CD4-positive, alpha-beta T cell treated with Interferon gamma for 1 hour (primary cell): ENCODE measurements at regions not wholly inside any gene's neighbourhood (a gene's known extent, or its start where the extent isn't known, plus 50 kb on each side); places are given as distances from the start of the nearest gene placed in this dataset.

Experiments used
- DNase-seq: peaks from one replicate; pipeline ENCODE4 v3.0.0-alpha.2; 2020

DNA sequence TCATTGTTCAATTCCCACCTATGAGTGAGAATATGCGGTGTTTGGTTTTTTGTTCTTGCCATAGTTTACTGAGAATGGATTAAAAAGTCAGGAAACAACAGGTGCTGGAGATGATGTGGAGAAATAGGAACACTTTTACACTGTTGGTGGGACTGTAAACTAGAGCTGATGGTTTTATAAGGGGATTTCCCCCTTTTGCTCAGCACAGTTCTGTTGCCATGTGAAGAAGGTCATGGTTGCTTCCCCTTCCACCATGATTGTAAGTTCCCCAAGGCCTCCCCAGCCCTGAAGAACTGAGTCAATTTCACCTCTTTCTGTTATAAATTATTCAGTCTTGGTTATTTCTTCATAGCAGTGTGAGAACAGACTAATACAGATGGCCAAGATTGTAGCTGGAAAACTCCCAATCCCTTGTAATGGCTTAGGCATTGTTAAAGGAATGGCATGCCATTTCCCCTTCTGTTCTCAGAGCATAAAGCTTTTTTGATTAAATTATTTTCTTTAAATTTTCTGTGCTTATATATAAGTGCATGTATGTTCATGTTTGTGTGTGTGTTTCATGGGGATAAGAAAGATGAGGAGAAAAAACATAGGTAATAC is 144.8 kb downstream of the BACH1 start:
- no peak for DNase-seq

DNA sequence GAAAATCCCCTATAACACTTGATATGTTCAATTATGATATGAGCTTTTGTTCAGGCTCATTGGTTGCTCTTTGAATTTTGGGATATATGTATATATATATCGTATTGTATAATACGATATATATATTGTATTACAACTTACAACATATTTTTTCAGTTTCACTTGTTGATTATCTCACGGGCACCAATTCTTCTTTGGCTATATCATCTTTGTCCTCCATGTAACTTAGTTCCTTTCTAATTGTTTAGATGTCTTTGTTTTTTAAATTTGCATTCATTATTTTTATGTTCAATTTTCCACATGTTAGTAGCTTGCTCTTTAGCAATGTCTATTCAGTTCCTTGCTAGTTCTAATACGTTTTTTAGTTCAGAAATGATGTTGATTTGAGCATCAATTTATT is 150.0 kb downstream of the BACH1 start:
- no peak for DNase-seq

DNA sequence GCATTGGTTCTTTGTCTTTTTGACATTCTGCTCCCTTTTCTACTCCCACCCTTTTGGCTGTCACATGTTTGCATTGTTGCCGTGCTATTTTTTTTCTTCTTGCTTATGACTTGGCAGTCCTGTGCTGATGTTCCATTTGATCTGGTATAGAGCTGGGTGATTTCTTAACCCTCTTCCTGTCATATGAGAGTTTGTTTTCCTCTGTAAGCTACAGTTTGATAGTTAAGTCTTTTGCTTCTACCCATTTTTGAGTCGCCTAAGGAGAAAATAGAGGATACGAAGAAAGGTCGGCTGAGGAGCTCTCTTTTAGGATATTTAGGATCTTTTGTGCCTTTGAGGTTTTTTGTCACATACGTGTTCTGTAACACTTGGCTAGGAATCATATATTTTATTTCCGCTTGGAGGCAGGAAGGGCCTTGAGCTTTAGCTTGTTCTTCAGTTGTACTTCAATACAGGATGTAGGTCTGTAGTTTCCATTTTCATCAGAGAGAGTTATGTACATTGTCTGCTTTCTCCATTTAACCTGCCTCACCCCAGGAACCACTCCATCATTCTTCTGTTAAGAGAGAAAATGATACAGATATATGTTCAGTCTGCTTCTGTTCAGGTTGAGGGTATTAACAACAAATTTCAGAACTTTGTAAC is 150.7 kb downstream of the BACH1 start:
- no peak for DNase-seq

DNA sequence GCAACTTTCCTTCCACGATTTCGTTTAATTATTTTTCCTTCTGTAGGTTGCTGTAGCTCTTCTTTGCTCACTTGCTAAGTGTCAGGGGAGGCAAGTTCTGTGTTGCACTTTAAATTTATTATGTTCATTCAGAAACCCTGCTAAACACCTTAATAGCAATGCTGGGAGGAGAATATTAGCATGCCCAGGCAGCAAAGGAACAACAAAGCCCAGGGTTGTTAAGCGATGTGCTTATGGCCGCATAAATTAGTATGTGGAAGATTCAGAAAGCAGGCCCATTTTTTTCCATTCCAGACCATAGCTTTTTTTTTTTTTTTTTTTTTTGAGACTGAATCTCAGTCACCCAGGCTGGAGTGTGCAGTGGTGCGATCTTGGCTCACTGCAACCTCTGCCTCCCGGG is 151.3 kb downstream of the BACH1 start:
- DNase-seq: no peak

DNA sequence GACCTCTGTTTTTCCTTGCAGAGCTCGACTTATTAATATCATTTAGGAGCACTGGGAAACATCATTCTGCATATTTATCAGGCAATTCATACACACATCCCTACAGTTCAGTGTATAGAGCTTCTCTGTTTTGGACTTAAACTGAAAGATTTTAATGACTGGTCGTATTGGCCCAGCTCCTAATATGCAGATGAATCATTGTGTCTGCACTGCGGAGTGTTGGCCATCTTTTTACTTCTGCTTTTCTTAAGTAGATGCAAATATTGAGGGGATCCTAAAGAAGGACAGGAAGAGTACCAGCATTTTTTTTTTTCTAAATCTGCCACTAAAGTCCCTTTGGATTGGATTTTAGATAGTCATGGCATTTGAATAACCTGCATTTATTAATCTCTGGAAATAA is 154.8 kb downstream of the BACH1 start:
- no peak for DNase-seq

DNA sequence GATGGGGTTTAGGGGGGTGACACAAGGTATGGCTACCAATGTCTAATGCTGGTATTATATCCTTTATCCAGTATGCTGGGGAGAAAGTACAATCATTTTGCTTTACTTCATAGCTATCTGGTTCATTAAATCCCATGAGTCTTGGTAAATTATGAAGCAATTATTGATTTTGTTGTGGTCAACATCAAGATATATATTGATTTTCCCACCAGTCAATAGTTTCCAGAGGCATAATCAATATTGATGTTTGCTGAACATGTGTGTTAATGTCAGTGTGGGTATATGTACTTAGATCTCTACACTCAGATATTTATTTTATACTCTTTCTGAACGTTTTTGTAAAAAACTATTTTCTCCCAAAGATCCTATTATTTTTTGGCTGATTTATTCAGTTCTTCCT is 155.5 kb downstream of the BACH1 start:
- DNase-seq: no peak

DNA sequence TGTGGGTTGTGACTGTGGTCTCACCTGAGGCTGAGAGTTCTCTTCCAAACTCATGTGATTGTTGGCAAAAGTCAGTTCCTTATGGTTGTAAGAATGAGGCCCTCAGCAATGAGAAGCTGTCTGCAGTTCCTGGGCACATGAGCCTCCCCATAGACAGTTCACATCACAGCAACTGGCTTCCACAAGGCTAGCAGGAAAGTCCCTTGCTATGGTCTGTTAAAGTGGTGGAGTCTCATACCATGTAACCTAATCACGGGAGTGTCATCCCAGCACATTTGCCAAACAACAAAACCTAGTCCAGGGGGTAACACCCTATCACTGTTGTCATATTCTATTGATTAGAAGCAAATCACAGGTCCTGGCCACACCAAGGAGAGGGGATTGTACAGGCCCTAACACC is 163.8 kb downstream of the BACH1 start:
- DNase-seq: no peak

DNA sequence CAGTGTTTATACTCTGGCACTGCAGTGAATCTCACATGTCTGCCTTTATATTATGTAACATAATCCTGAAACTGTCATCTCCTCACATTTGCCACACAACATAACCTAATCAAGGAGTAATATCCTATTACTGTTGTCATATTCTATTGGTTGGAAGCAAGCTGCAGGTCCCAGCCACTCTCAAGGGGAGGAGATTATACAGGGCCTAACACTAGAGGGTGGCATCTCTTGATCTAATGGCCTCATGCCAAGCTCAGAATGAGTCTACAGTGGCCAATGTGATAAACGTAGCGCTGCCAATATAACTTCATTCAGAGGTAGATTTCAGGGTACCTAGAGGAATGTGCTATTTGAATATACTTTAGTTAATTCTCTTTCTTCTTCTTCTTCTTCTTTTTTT is 166.8 kb downstream of the BACH1 start:
- DNase-seq: no peak

DNA sequence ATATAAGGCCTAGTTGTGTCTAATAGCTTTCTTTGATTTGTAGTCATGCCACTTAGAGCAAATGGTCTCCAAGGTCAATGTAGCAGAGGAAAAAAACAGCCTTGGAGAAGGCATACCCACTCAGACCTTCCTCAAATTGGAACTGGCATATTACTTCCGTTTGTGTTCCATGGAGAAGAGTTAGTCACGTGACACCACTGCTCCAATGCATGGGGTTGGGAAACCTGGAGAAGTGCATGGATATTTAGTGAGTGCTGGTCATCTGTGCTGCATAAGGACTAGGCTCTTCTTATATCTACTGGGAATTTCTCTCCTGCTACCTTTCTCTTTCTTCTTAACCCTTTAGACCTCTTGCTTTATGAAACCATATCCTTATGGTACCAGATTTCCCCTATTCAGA is 167.8 kb downstream of the BACH1 start:
- no peak for DNase-seq

DNA sequence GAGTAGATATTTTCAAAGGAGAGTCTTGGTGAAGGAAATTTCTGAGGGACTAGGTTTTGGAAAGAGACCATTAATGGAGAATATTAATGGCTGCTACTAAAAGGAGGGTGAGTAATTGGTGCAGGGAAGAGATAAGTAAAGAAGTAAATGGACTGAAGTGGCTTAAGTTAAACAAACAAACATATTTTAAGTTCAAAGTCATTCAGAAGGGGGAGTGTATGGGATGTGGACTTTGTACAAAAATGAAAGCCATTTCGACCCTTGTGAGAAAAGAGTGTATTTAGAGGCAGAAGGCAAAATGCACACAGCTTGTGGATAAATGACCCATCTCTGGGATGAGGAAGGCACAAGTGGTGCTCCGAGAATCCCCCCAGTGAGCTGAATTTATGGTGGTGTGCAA is 171.7 kb downstream of the BACH1 start:
- no peak for DNase-seq

DNA sequence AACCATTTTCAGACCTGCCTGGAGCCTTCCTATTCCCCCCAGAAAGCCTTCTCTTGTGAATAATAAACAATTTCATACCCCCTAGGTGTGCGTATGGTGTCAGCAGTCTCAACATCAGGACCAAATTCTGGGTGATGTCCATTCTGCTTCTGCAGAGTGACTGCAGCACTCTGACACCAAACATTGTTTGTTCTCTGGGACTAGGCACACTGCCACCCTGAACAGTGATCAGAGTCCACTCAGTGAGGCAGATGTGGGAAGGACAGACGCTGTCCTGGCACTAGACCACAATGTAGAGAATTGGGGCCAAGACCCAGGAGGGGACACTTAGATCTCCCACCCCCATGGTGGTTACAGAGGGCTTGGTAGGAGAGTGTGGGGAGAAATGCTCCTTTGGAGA is 175.1 kb downstream of the BACH1 start:
- DNase-seq: no peak

DNA sequence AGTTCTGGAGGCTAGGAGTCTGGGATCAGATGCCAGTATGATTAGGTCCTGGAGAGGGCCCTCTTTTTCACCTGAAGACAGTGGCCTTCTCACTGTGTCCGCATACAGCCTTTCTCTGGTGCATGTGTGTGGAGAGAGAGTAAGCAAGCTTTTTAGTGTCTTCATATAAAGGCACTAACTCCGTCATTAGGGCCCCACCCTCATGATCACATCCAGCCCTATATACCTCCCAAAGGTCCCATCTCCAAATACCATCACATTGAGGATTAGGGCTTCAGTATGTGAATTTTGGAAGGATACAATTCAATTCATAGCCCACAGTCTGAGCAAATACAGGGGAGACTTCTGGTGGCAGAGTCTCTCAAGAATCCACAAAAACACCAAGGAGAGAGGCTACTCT is 176.6 kb downstream of the BACH1 start:
- no peak for DNase-seq

DNA sequence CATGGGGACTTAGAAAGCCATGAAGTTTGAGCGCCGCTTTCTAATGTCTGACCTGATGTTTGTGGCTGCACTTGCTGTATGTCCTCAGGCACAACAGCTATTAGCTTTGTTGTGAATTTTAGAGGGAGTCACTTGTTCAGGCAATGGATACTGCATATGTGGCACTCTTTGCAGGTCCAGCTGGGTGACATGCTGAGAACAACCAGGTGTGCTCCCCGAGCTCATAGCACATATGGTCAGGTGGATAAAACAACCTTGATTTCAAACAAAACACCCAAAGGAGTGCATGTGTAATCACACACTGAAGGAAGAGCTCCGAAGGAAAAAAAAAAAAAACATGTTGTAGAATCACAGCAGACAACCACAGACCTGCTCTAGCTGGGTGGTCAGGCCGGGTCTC is 178.6 kb downstream of the BACH1 start:
- DNase-seq: no peak

DNA sequence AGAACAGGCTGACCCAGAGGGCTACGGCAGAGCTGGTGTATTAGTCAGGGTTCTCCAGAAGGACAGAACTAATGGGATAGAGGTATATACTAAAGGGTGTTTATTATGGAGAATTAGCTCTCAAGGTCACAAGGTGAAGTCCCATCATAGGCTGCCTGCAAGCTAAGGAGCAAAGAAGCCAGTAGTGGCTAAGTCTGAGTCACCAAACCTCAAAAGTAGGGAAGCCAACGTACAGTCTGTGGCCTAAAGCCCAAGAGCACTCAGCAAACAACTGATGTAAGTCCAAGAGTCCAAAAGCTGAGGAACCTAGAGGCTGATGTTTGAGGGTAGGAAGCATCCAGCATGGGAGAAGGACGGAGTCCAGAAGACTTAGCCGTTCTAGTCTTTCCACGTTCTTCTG is 179.2 kb downstream of the BACH1 start:
- DNase-seq: no peak

DNA sequence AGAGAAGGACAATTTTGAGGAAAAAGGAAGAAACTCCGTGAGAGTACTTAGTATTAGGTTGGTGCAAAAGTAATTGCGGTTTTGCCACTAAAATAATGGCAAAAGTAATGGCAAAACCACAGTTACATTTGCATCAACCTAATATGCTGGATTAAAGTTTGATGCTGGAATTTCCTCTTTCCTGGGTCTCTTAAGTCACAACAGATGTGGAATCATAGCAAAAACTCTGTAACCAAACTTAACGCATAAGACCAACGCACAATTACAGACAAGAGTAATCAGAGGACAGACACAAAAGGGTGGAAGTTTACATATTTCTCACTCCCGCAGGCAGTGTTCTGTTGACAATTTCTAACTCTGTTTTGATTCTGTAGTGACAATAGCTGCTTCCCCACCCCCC is 182.4 kb downstream of the BACH1 start:
- no peak for DNase-seq

DNA sequence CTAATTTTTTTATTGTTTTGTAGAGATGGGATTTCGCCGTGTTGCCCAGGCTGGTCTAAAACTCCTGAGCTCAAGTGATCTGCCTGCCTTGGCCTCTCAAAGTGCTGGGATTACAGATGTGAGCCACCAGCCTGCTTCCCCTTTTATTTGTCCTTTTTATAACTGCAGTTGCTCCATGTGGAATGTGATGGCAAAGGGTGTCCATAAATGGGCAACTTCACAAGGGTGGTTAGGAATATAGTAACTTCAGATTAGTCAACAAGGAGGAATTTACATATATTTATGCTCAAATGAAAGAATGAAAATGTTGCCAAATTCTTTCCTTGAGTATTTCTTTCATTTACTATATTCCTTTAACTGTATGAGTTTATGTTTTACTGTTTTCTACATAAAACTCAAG is 182.9 kb downstream of the BACH1 start:
- DNase-seq: no peak

DNA sequence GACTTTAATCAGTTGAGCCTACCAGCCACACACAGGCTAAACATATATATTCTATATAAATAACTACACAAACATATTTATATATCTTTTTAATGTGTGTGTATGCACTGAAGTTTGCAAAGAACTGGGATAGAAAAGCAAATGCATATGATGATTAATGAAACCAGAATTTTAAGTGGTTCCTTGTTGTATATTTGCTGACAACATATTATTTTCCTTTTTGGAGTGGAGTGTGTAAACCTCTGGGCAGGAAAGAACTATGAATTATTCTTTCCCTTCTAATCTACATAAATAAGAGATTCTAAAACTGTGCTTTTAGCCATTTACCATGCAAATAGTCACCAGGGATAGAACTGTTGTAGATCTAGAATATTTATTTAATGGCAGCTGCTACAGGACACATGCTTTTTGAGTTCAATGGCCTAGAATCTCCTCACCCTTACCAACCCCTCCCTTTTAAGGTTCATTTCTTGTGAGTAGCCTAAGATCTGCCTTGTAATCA is 187.6 kb downstream of the BACH1 start:
- DNase-seq: no peak
